Nephron progenitor cell (in vitro differentiated cells): ENCODE measurements at regions not wholly inside any gene's neighbourhood (a gene's known extent, or its start where the extent isn't known, plus 50 kb on each side); places are given as distances from the start of the nearest gene placed in this dataset.
A peak's percentile ranks its signal among the peaks of the same experiment; 100 is the strongest.

Source experiments
- DNase-seq: peaks from one replicate; pipeline ENCODE4 v3.0.0; 2021
- H3K27ac Mint-ChIP-seq: 2 replicates; pipeline ENCODE4 v1.8.0; 2021; ENCODE audit warnings: mild to moderate bottlenecking, moderate library complexity, mixed read lengths
- H3K27me3 Mint-ChIP-seq: 2 replicates; pipeline ENCODE4 v1.8.0; 2021; ENCODE audit warnings: mild to moderate bottlenecking, low read depth, mixed read lengths; ENCODE audit not compliant: poor library complexity
- H3K36me3 Mint-ChIP-seq: 2 replicates; pipeline ENCODE4 v1.8.0; 2021; ENCODE audit warnings: low read depth, mixed read lengths
- H3K4me1 Mint-ChIP-seq: 2 replicates; pipeline ENCODE4 v1.8.0; 2021; ENCODE audit warnings: mixed read lengths
- H3K4me3 Mint-ChIP-seq: 2 replicates; pipeline ENCODE4 v1.8.0; 2021; ENCODE audit warnings: mild to moderate bottlenecking, moderate library complexity, mixed read lengths
- H3K9me3 Mint-ChIP-seq: 2 replicates; pipeline ENCODE4 v1.8.0; 2021; ENCODE audit warnings: mild to moderate bottlenecking, moderate library complexity, mixed read lengths
- CTCF ChIP-seq: fragments of 200-600 bp; sonication (generic); IDR thresholded peaks from 2 replicates; pipeline ENCODE4 v1.5.0; 2021; ENCODE audit warnings: antibody characterized with exemption

- H3K36me3 Mint-ChIP-seq: no peaks in the 10 kb centered on the region
- H3K9me3 Mint-ChIP-seq: peaks cover 17% of the 10 kb centered on the region
- peaks cover 11% of the 10 kb centered on the region for H3K27me3 Mint-ChIP-seq
- TF ChIP-seq CTCF: no peak
- H3K4me3 Mint-ChIP-seq: no peak overlapping the region
- H3K4me1 Mint-ChIP-seq: no peaks in the 10 kb centered on the region
- H3K27ac Mint-ChIP-seq: no peak overlapping the region
- DNase-seq: no peak
Measured at GRCh38 chr1:34316773-34317172, 140.1 kb downstream of the C1orf94 start.

GRCh38 chr1:34319218-34319617 is 142.5 kb downstream of the C1orf94 start:
- Mint-ChIP-seq H3K36me3 (no peaks in the 10 kb centered on the region), H3K27me3 (peaks cover 16% of the 10 kb centered on the region), H3K27ac (no peak overlapping the region), H3K4me3 (no peak overlapping the region), H3K4me1 (no peaks in the 10 kb centered on the region), H3K9me3 (peaks cover 17% of the 10 kb centered on the region)
- TF ChIP-seq CTCF: no peak
- DNase-seq: no peak

GRCh38 chr1:34320053-34320669 is 143.5 kb downstream of the C1orf94 start:
- Mint-ChIP-seq H3K27ac (no peak overlapping the region), H3K9me3 (peaks cover 12% of the 10 kb centered on the region), H3K36me3 (no peaks in the 10 kb centered on the region), H3K27me3 (peaks cover 23% of the 10 kb centered on the region), H3K4me1 (no peaks in the 10 kb centered on the region), H3K4me3 (no peak overlapping the region)
- no peak for TF ChIP-seq CTCF
- DNase-seq: no peak

- Mint-ChIP-seq H3K36me3 (no peaks in the 10 kb centered on the region), H3K4me1 (peaks cover 4% of the 10 kb centered on the region), H3K27me3 (peaks cover 34% of the 10 kb centered on the region), H3K27ac (no peak overlapping the region), H3K4me3 (no peak overlapping the region), H3K9me3 (no peaks in the 10 kb centered on the region)
- DNase-seq: no peak
- no peak for TF ChIP-seq CTCF
Measured at GRCh38 chr1:34322969-34323368, 146.3 kb downstream of the C1orf94 start.

- H3K27me3 Mint-ChIP-seq: peaks cover 34% of the 10 kb centered on the region
- no peak overlapping the region for H3K4me3 Mint-ChIP-seq
- H3K9me3 Mint-ChIP-seq: no peaks in the 10 kb centered on the region
- peaks cover 14% of the 10 kb centered on the region for H3K4me1 Mint-ChIP-seq
- no peak for DNase-seq
- H3K36me3 Mint-ChIP-seq: no peaks in the 10 kb centered on the region
- H3K27ac Mint-ChIP-seq: no peak overlapping the region
- no peak for TF ChIP-seq CTCF
Measured at GRCh38 chr1:34324879-34325440, 148.3 kb downstream of the C1orf94 start.

- peaks cover 14% of the 10 kb centered on the region for H3K4me1 Mint-ChIP-seq
- no peak overlapping the region for H3K4me3 Mint-ChIP-seq
- H3K36me3 Mint-ChIP-seq: no peaks in the 10 kb centered on the region
- H3K27ac Mint-ChIP-seq: no peak overlapping the region
- peak; percentile 39 for DNase-seq
- TF ChIP-seq CTCF: no peak
- no peaks in the 10 kb centered on the region for H3K9me3 Mint-ChIP-seq
- peaks cover 32% of the 10 kb centered on the region for H3K27me3 Mint-ChIP-seq
Measured at GRCh38 chr1:34328281-34328799, 151.6 kb downstream of the C1orf94 start.
